SK-N-SH treated with all-trans-retinoic acid at 6 μM for 48 hours (cell line): ENCODE measurements at regions not wholly inside any gene's neighbourhood (a gene's known extent, or its start where the extent isn't known, plus 50 kb on each side); places are given as distances from the start of the nearest gene placed in this dataset.

ENCODE experiments used
- ATAC-seq: fragments of 200-7000 bp; cut with Tn5 transposase; 3 replicates; pipeline ENCODE4 v1.9.1; 2020; ENCODE audit warnings: mild to moderate bottlenecking, moderate library complexity
- ARNTL ChIP-seq: fragments of 450-650 bp; formaldehyde crosslinking; IDR thresholded peaks from 2 replicates; pipeline ENCODE4 v1.5.0; 2020; ENCODE audit warnings: low read depth, mild to moderate bottlenecking, moderate library complexity, borderline replicate concordance
- BACH2 ChIP-seq: fragments of 250-450 bp; sonication (Bioruptor Pico); IDR thresholded peaks from 2 replicates; pipeline ENCODE4 v1.9.0; 2021; ENCODE audit warnings: mild to moderate bottlenecking, borderline replicate concordance
- CSDC2 ChIP-seq: fragments of 250-450 bp; sonication (Bioruptor Pico); IDR thresholded peaks from 2 replicates; pipeline ENCODE4 v1.5.0; 2020; ENCODE audit warnings: mild to moderate bottlenecking, moderate library complexity
- CSRNP3 ChIP-seq: fragments of 250-450 bp; sonication (Bioruptor Pico); IDR thresholded peaks from 2 replicates; pipeline ENCODE4 v1.5.1; 2021; ENCODE audit warnings: mild to moderate bottlenecking, moderate library complexity
- ESRRG ChIP-seq: fragments of 250-450 bp; sonication (Bioruptor Pico); IDR thresholded peaks from 2 replicates; pipeline ENCODE4 v1.6.1; 2021; ENCODE audit warnings: mild to moderate bottlenecking
- GLIS3 ChIP-seq: fragments of 250-450 bp; sonication (Bioruptor Pico); IDR thresholded peaks from 2 replicates; pipeline ENCODE4 v1.5.0; 2020; ENCODE audit warnings: mild to moderate bottlenecking, moderate library complexity
- ISL1 ChIP-seq: fragments of 250-450 bp; sonication (Bioruptor Pico); IDR thresholded peaks from 2 replicates; pipeline ENCODE4 v2.1.2; 2022; ENCODE audit warnings: mild to moderate bottlenecking, moderate library complexity
- OSR1 ChIP-seq: fragments of 250-450 bp; sonication (Bioruptor Pico); IDR thresholded peaks from 2 replicates; pipeline ENCODE4 v1.8.0; 2022; ENCODE audit warnings: moderate library complexity, mild to moderate bottlenecking, inconsistent platforms
- PATZ1 ChIP-seq: fragments of 250-450 bp; sonication (Bioruptor Pico); IDR thresholded peaks from 2 replicates; pipeline ENCODE4 v1.8.0; 2020; ENCODE audit warnings: mild to moderate bottlenecking, moderate library complexity, borderline replicate concordance
- POU6F1 ChIP-seq: fragments of 250-450 bp; sonication (Bioruptor Pico); IDR thresholded peaks from 2 replicates; pipeline ENCODE4 v1.8.0; 2021; ENCODE audit warnings: low read depth, mild to moderate bottlenecking, moderate library complexity, borderline replicate concordance
- PPARA ChIP-seq: fragments of 250-450 bp; sonication (Bioruptor Pico); IDR thresholded peaks from 2 replicates; pipeline ENCODE4 v1.5.0; 2020; ENCODE audit warnings: mild to moderate bottlenecking, borderline replicate concordance
- RARB ChIP-seq: fragments of 250-450 bp; sonication (Bioruptor Pico); IDR thresholded peaks from 2 replicates; pipeline ENCODE4 v1.8.0; 2021; ENCODE audit warnings: mild to moderate bottlenecking, moderate library complexity
- TCF4 ChIP-seq: fragments of 250-450 bp; sonication (Bioruptor Pico); IDR thresholded peaks from 2 replicates; pipeline ENCODE4 v1.8.0; 2021; ENCODE audit warnings: mild to moderate bottlenecking, moderate library complexity, borderline replicate concordance
- TOX ChIP-seq: fragments of 250-450 bp; sonication (Bioruptor Pico); IDR thresholded peaks from 2 replicates; pipeline ENCODE4 v1.8.0; 2021; ENCODE audit warnings: mild to moderate bottlenecking, moderate library complexity, borderline replicate concordance
- ZC3H10 ChIP-seq: fragments of 250-450 bp; sonication (Bioruptor Pico); IDR thresholded peaks from 2 replicates; pipeline ENCODE4 v1.5.1; 2021; ENCODE audit warnings: mild to moderate bottlenecking, moderate library complexity
- ZFP3 ChIP-seq: fragments of 250-450 bp; sonication (Bioruptor Pico); IDR thresholded peaks from 2 replicates; pipeline ENCODE4 v1.5.0; 2020; ENCODE audit warnings: mild to moderate bottlenecking, moderate library complexity
- ZFP30 ChIP-seq: fragments of 450-650 bp; formaldehyde crosslinking; IDR thresholded peaks from 2 replicates; pipeline ENCODE4 v1.5.0; 2022; ENCODE audit warnings: mild to moderate bottlenecking, moderate library complexity
- ZNF565 ChIP-seq: fragments of 450-650 bp; formaldehyde crosslinking; conservative IDR thresholded peaks from 2 replicates; pipeline ENCODE4 v1.5.0; 2020; ENCODE audit warnings: low read depth, mild to moderate bottlenecking, moderate library complexity
- ZNF70 ChIP-seq: fragments of 450-650 bp; formaldehyde crosslinking; IDR thresholded peaks from 2 replicates; pipeline ENCODE4 v1.5.0; 2020; ENCODE audit warnings: mild to moderate bottlenecking, moderate library complexity
- ZNF8 ChIP-seq: fragments of 450-650 bp; formaldehyde crosslinking; IDR thresholded peaks from 2 replicates; pipeline ENCODE4 v1.5.0; 2020; ENCODE audit warnings: mild to moderate bottlenecking, moderate library complexity
- TF ChIP-seq, protein P1 (sequence below): fragments of 250-450 bp; sonication (Bioruptor Pico); IDR thresholded peaks from 2 replicates; pipeline ENCODE4 v1.5.1; 2020; ENCODE audit warnings: low read depth, mild to moderate bottlenecking, moderate library complexity
- TF ChIP-seq, protein P2 (sequence below): fragments of 250-450 bp; sonication (Bioruptor Pico); IDR thresholded peaks from 2 replicates; pipeline ENCODE4 v1.5.0; 2020; ENCODE audit warnings: mild to moderate bottlenecking, moderate library complexity

DNA sequence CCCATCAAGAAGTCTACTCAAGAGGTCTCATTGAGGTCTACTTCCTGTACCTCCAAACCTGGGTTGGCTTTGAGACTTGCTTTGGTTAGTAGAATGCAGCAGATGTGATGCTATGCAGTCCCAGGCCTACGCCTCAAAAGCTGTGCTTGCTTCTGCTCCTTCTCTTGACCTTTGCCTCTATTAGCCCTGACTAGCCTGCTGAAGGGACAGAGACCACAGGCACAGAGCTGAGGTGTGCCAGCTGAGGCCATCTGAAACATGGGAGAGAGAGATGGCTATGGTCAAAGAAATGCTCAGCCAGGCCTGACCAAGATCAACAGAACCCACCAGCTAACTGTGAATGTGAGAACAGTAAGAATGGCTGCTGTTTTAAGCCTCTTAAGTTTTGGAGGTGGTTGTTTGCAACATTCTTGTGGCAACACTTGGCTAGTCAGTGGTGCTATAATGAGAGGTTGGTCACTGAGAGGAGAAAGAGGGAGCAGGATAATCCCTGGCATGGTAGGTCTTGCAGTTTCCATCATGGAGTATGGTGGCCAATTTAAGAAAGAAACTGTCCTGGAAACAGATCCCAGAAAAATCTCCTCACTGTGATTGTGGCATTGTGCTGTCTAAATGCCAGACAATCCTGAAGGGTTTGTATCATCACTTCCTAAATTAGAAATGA is 176.1 kb upstream of the PHYHIPL start (continued):
- TF ChIP-seq PATZ1 (CRISPR knock-in tag), result no peak
- no peak for TF ChIP-seq ZNF565 (CRISPR knock-in tag)

GRCh38 chr10:59002011-59002410 is 174.4 kb upstream of the PHYHIPL start:
- no peak for ATAC-seq
- no peak for TF ChIP-seq OSR1
- TF ChIP-seq TOX (CRISPR knock-in tag), result no peak
- TF ChIP-seq TCF4, result no peak
- TF ChIP-seq ZFP30 (CRISPR knock-in tag), result no peak
- TF ChIP-seq, protein P1, sequence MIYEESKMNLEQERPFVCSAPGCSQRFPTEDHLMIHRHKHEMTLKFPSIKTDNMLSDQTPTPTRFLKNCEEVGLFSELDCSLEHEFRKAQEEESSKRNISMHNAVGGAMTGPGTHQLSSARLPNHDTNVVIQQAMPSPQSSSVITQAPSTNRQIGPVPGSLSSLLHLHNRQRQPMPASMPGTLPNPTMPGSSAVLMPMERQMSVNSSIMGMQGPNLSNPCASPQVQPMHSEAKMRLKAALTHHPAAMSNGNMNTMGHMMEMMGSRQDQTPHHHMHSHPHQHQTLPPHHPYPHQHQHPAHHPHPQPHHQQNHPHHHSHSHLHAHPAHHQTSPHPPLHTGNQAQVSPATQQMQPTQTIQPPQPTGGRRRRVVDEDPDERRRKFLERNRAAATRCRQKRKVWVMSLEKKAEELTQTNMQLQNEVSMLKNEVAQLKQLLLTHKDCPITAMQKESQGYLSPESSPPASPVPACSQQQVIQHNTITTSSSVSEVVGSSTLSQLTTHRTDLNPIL, result no peak
- no peak for TF ChIP-seq ZNF565 (CRISPR knock-in tag)
- TF ChIP-seq CSDC2, result no peak
- no peak for TF ChIP-seq PPARA
- TF ChIP-seq PATZ1 (CRISPR knock-in tag), result no peak
- TF ChIP-seq ARNTL, result no peak
- TF ChIP-seq POU6F1 (CRISPR knock-in tag), result no peak
- TF ChIP-seq ISL1 (CRISPR knock-in tag), result no peak
- TF ChIP-seq ZNF70 (CRISPR knock-in tag), result no peak
- TF ChIP-seq BACH2 (CRISPR knock-in tag), result no peak
- no peak for TF ChIP-seq RARB
- TF ChIP-seq CSRNP3 (CRISPR knock-in tag), result no peak
- no peak for TF ChIP-seq GLIS3 (CRISPR knock-in tag)
- TF ChIP-seq, protein P2, sequence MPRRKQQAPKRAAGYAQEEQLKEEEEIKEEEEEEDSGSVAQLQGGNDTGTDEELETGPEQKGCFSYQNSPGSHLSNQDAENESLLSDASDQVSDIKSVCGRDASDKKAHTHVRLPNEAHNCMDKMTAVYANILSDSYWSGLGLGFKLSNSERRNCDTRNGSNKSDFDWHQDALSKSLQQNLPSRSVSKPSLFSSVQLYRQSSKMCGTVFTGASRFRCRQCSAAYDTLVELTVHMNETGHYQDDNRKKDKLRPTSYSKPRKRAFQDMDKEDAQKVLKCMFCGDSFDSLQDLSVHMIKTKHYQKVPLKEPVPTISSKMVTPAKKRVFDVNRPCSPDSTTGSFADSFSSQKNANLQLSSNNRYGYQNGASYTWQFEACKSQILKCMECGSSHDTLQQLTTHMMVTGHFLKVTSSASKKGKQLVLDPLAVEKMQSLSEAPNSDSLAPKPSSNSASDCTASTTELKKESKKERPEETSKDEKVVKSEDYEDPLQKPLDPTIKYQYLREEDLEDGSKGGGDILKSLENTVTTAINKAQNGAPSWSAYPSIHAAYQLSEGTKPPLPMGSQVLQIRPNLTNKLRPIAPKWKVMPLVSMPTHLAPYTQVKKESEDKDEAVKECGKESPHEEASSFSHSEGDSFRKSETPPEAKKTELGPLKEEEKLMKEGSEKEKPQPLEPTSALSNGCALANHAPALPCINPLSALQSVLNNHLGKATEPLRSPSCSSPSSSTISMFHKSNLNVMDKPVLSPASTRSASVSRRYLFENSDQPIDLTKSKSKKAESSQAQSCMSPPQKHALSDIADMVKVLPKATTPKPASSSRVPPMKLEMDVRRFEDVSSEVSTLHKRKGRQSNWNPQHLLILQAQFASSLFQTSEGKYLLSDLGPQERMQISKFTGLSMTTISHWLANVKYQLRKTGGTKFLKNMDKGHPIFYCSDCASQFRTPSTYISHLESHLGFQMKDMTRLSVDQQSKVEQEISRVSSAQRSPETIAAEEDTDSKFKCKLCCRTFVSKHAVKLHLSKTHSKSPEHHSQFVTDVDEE, result no peak
- no peak for TF ChIP-seq ZFP3 (CRISPR knock-in tag)
- no peak for TF ChIP-seq ESRRG (CRISPR knock-in tag)

DNA sequence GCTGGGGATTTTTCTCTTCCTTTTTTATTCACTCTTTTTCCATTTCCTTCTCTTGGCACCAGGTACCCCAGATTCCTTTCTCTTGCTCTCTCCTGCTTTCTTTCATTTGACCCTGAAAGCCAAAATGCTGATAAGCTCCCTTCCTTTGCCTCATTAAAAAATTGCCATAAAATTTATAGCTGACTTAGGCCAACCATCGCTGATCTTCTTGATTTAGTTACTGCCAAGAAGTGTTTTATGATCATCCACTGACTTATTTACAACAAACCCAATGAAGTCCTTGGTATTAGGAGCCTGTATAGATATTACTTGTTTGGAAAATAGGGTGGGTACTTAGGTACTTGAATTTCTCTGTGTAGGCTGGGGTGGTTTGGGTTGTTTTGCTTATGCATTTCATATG is 173.2 kb upstream of the PHYHIPL start:
- TF ChIP-seq, protein P1, result no peak
- TF ChIP-seq PATZ1 (CRISPR knock-in tag) (no peak), ZNF8 (CRISPR knock-in tag) (no peak), ZC3H10 (CRISPR knock-in tag) (no peak), ZFP3 (CRISPR knock-in tag) (no peak)
- TF ChIP-seq, all 23 proteins: peak for 0
- no peak for ATAC-seq
